Activated CD8-positive, alpha-beta memory T cell treated with anti-CD3 and anti-CD28 coated beads for 48 hours (primary cell): ENCODE measurements at regions not wholly inside any gene's neighbourhood (a gene's known extent, or its start where the extent isn't known, plus 50 kb on each side); places are given as distances from the start of the nearest gene placed in this dataset.
"Not testable (repeated sequence)": the region's sequence is repeated elsewhere in the genome, so short reads cannot be mapped to it uniquely, and the experiment has no call there.

ENCODE experiments used
- DNase-seq, 3 experiments: peaks; one replicate each; pipeline ENCODE4 v3.0.0-alpha.2; 2020; ENCODE audit warnings: low read depth in 2 of 3, low spot score in 2 of 3

DNA sequence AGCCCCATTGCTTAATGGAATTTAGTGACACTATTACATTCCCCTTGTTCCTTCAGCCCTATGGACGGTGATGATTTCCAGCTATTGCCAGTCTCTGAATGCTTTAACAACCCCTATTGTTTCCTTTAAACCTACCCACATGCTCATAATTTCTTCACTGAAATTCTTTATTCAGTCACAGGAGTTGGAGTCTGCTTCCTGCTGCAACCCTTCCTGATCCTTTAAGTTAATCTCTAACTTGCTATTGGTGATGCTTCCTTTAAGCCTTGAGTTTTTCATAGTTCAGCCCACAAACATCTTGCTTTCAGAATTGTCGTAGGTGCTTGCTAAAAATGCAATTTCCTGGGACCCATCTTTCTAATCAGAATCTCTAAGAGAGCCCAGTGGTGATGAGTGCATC is 66.3 kb upstream of the TNFAIP3 start:
- no peak for DNase-seq

DNA sequence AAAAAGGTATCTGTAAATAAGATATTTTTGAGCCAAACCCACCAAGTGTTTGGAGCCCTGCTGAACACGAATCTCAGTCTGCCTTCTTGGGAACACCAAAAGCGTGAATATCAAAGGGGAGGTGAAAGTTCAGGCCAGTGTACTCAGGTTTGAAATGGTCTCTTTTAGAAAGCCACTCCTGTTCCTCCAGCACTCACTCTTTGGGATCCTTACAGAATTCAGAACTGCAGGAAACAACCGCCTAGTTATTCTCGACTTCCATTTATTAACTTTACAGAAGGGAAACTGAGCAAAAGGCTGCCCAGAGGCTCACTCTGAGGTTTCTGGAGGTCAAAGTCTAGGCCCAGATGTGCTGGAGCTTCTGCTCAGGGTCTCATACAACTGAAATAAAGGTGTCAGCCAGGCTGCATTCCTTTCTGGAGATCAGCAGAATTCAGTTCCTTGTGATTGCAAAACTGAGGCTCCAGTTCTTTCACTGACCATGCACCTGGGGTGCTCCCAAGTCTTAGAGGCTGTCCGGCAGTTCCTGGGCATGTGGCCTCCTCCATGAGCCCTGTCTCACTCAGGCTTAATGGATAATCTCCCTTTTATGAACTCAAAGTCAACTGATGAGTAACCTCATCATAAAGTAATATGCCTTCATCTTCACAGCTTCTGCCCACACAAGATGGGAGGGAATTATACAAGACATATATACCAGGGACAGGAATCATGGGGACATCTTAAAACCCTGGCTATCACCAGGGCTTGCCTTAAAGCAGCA is 65.5 kb upstream of the TNFAIP3 start:
- no peak for DNase-seq

DNA sequence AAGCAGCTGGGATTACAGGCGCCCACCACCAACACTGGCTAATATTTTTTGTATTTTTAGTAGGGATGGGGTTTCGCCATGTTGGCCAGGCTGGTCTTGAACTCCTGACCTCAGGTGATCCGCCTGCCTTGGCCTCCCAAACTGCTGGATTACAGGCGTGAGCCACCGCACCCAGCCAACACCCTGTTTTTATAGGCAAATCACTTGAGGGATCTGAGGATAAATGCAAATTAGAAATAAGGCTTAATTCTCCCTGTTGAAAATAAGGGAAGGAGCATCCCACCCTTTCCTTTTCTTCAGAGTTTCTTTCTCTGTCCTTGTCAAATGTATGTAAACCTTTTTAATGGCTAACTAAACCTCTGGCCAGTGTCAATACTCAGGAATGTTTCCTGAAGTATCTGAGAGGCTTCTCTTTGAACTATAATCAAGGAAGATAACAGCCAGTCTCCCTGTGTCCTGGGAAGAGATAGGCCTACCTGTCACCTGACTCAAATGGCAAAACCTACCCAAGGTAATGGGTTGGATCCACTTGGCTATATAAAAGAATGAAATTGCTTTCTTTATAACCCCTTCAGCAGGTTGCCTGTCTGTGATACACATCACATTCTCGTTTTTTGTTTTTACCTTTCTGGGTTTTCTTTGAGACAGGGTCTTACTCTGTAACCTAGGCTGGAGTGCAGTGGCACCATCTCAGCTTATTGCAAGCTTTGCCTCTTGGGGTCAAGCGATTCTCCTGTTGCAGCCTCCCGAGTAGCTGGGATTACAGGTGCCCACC is 64.5 kb upstream of the TNFAIP3 start:
- DNase-seq = no peak

DNA sequence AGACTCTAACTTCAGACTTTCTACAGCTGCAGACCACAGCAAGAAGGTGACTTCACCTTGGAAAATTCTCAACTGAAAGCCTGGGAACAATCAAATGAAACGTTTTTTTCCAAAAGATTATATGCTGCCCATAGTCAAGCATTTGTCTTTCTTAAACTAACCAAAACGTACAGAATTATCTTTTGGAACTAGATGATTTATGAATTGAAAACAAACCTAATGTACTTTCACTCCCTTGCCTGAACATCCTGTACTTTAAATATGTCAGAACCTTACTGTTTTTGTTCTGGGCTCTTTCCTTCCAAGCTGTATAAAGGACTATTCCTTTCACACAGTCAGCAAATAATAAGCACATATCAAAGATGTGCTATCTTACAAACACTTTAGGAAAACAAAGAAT is 62.4 kb upstream of the TNFAIP3 start:
- no peak for DNase-seq

- DNase-seq = no peak
These were observed 61.4 kb upstream of the TNFAIP3 start for GRCh38 chr6:137805622-137806021.

GRCh38 chr6:137806914-137807682 is 60.0 kb upstream of the TNFAIP3 start:
- DNase-seq = no peak

GRCh38 chr6:137808191-137808590 is 58.9 kb upstream of the TNFAIP3 start:
- DNase-seq = no peak

DNA sequence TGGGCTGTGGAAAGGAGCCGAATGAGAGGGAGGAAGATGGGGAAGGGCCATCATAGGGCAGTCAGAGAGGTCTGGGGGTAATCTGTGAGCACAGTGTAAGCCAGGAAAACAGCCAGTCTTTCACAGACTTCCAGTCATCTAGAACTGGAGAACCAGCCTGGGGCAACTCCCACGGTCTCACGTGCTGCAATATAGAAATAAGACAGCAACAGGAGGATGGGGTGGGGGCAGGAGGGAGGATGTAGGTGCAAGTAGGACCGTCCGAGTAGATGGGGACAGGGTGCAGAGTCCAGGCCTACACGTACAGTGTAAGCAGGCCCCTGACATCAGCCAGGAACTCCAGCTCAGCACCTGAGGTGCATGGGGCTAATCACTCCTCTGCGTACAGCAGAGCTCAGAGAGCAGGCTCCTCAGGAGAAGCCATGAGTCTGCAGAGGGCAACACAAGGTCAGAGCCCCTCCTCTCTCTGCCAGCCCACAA is 58.2 kb upstream of the TNFAIP3 start:
- no peak for DNase-seq

GRCh38 chr6:137809895-137810553 is 57.0 kb upstream of the TNFAIP3 start:
- not testable (repeated sequence) for DNase-seq

GRCh38 chr6:137810554-137811120 is 56.4 kb upstream of the TNFAIP3 start:
- no peak for DNase-seq

GRCh38 chr6:137811121-137811915 is 55.7 kb upstream of the TNFAIP3 start:
- DNase-seq = peak in 2 of 3 experiments; percentile 46 to 61

GRCh38 chr6:137811916-137812553 is 55.0 kb upstream of the TNFAIP3 start:
- DNase-seq = no peak

- DNase-seq = no peak
These were observed 53.6 kb upstream of the TNFAIP3 start for GRCh38 chr6:137813308-137813970.

DNA sequence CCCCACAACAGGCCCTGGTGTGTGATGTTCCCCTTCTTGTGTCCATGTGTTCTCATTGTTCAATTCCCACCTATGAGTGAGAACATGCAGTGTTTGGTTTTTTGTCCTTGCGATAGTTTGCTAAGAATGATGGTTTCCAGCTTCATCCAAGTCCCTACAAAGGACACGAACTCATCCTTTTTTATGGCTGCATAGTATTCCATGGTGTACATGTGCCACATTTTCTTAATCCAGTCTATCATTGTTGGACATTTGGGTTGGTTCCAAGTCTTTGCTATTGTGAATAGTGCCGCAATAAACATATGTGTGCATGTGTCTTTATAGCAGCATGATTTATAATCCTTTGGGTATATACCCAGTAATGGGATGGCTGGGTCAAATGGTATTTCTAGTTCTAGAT is 53.0 kb upstream of the TNFAIP3 start:
- not testable (repeated sequence) for DNase-seq

GRCh38 chr6:137815692-137816091 is 51.4 kb upstream of the TNFAIP3 start:
- DNase-seq = no peak

DNA sequence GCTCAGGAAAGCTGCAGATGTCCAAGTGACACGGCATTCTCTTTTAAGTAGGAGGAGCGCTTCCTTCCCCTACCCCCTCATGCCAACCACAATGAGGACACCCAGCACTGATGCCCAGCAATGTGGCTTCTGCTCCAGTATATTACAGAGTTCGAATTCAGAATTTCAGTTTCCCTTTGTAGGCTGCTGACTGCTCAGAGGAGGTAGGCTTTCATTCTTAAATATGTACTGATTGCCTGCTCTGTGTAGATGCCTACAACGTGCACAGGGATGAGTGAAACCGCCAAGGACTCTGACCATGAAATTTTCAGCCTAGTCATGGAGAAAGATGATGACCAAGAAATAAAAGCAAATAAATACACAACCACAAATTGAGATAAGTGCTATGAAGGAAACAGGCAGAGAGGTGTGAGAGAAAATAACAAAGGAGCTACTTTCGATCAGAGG is 50.9 kb upstream of the TNFAIP3 start:
- DNase-seq = no peak

GRCh38 chr6:137816688-137817618 is 50.1 kb upstream of the TNFAIP3 start:
- no peak for DNase-seq
